OCI-LY1 (cell line): ENCODE measurements at regions not wholly inside any gene's neighbourhood (a gene's known extent, or its start where the extent isn't known, plus 50 kb on each side); places are given as distances from the start of the nearest gene placed in this dataset.

Experiments
- H2AFZ ChIP-seq: fragments of 200-600 bp; sonication (generic), shearing (Covaris generic); 2 replicates; pipeline ENCODE4 v1.6.0; 2014; ENCODE audit warnings: antibody characterized with exemption, mild to moderate bottlenecking, low read length
- H3F3A ChIP-seq: fragments of 200-600 bp; sonication (generic), shearing (Covaris generic); 2 replicates; pipeline ENCODE4 v1.6.0; 2014; ENCODE audit warnings: mild to moderate bottlenecking, antibody characterized with exemption, low read length, moderate library complexity; ENCODE audit not compliant: insufficient read depth
- H3K27ac ChIP-seq: fragments of 200-600 bp; sonication (generic); 2 replicates; pipeline ENCODE4 v1.5.1; 2014; ENCODE audit warnings: low read length, mixed run types, mild to moderate bottlenecking, low read depth; ENCODE audit not compliant: poor library complexity, severe bottlenecking
- H3K27me3 ChIP-seq: fragments of 200-600 bp; sonication (generic); 2 replicates; pipeline ENCODE4 v1.6.0; 2014; ENCODE audit warnings: antibody characterized with exemption, mild to moderate bottlenecking, low read length, moderate library complexity; ENCODE audit not compliant: insufficient read depth
- H3K36me3 ChIP-seq: fragments of 200-600 bp; sonication (generic); 2 replicates; pipeline ENCODE4 v1.6.1; 2014; ENCODE audit warnings: mild to moderate bottlenecking, antibody characterized with exemption, low read length, moderate library complexity, mixed read lengths; ENCODE audit not compliant: insufficient read depth
- H3K4me1 ChIP-seq: fragments of 200-600 bp; sonication (generic); 2 replicates; pipeline ENCODE4 v1.5.1; 2014; ENCODE audit warnings: mild to moderate bottlenecking, low read length, moderate library complexity; ENCODE audit not compliant: insufficient read depth, severe bottlenecking
- H3K4me2 ChIP-seq: fragments of 200-600 bp; sonication (generic), shearing (Covaris generic); 2 replicates; pipeline ENCODE4 v1.6.1; 2014; ENCODE audit warnings: low read length
- H3K4me3 ChIP-seq: fragments of 200-600 bp; sonication (generic); 2 replicates; pipeline ENCODE4 v1.5.1; 2014; ENCODE audit warnings: low read length, low read depth, mild to moderate bottlenecking, mixed read lengths; ENCODE audit not compliant: poor library complexity, severe bottlenecking
- H3K79me2 ChIP-seq: fragments of 200-600 bp; shearing (Covaris generic); 2 replicates; pipeline ENCODE4 v1.6.1; 2016; ENCODE audit warnings: mixed run types, low read length, mixed read lengths; ENCODE audit not compliant: insufficient read depth
- H3K9ac ChIP-seq: fragments of 200-600 bp; sonication (generic), shearing (Covaris generic); 2 replicates; pipeline ENCODE4 v1.6.1; 2014; ENCODE audit warnings: mild to moderate bottlenecking, low read length, mixed read lengths
- H3K9me2 ChIP-seq: fragments of 200-600 bp; sonication (generic), shearing (Covaris generic); 2 replicates; pipeline ENCODE4 v1.6.1; 2014; ENCODE audit warnings: low read depth, mild to moderate bottlenecking, low read length, mixed read lengths
- H3K9me3 ChIP-seq: fragments of 200-600 bp; shearing (Covaris generic); 2 replicates; pipeline ENCODE4 v1.6.1; 2014; ENCODE audit warnings: low read length, mixed read lengths
- H4K20me1 ChIP-seq: fragments of 200-600 bp; sonication (generic), shearing (Covaris generic); 2 replicates; pipeline ENCODE4 v1.6.0; 2016; ENCODE audit warnings: mild to moderate bottlenecking, low read length; ENCODE audit not compliant: insufficient read depth
- CTCF ChIP-seq: fragments of 200-600 bp; sonication (generic), shearing (Covaris generic); IDR thresholded peaks from 2 replicates; pipeline ENCODE4 v1.5.1; 2017; ENCODE audit warnings: mild to moderate bottlenecking, antibody characterized with exemption, low read length, moderate library complexity, mixed read lengths
- EZH2 ChIP-seq: fragments of 200-600 bp; sonication (generic), shearing (Covaris generic); IDR thresholded peaks from 2 replicates; pipeline ENCODE4 v1.8.0; 2017; ENCODE audit warnings: borderline replicate concordance, mixed run types, mild to moderate bottlenecking, antibody characterized with exemption, low read length, moderate library complexity, mixed read lengths

- H3K9me2 ChIP-seq = no peaks in the 10 kb centered on the region
- H3K4me2 ChIP-seq = no peak overlapping the region
- H3K79me2 ChIP-seq = no peaks in the 10 kb centered on the region
- no peak overlapping the region for H2AFZ ChIP-seq
- H3K9me3 ChIP-seq = no peaks in the 10 kb centered on the region
- no peaks in the 10 kb centered on the region for H3F3A ChIP-seq
- no peaks in the 10 kb centered on the region for H3K36me3 ChIP-seq
- TF ChIP-seq CTCF (no peak), EZH2 (no peak)
- no peak overlapping the region for H3K9ac ChIP-seq
- no peak overlapping the region for H3K27ac ChIP-seq
- no peaks in the 10 kb centered on the region for H3K27me3 ChIP-seq
- no peaks in the 10 kb centered on the region for H4K20me1 ChIP-seq
- H3K4me3 ChIP-seq = no peak overlapping the region
- no peaks in the 10 kb centered on the region for H3K4me1 ChIP-seq
Measured at GRCh38 chr1:163692266-163692665, 370.5 kb downstream of the NUF2 start.

- H3F3A ChIP-seq = no peaks in the 10 kb centered on the region
- TF ChIP-seq EZH2 = no peak
- TF ChIP-seq CTCF = no peak
- no peak overlapping the region for H3K27ac ChIP-seq
- H4K20me1 ChIP-seq = no peaks in the 10 kb centered on the region
- H3K4me1 ChIP-seq = no peaks in the 10 kb centered on the region
- H3K79me2 ChIP-seq = no peaks in the 10 kb centered on the region
- H3K9me3 ChIP-seq = no peaks in the 10 kb centered on the region
- H3K36me3 ChIP-seq = no peaks in the 10 kb centered on the region
- H3K4me3 ChIP-seq = no peak overlapping the region
- no peak overlapping the region for H3K9ac ChIP-seq
- H3K27me3 ChIP-seq = no peaks in the 10 kb centered on the region
- no peak overlapping the region for H3K4me2 ChIP-seq
- no peaks in the 10 kb centered on the region for H3K9me2 ChIP-seq
- H2AFZ ChIP-seq = no peak overlapping the region
Measured at GRCh38 chr1:163697137-163697536, 375.4 kb downstream of the NUF2 start.

- no peak overlapping the region for H3K27ac ChIP-seq
- no peaks in the 10 kb centered on the region for H3K9me3 ChIP-seq
- no peak overlapping the region for H3K9ac ChIP-seq
- H3K27me3 ChIP-seq = no peaks in the 10 kb centered on the region
- H2AFZ ChIP-seq = no peak overlapping the region
- TF ChIP-seq CTCF (peak; percentile 35; the same call in 1 of the 2 replicates), EZH2 (no peak)
- H4K20me1 ChIP-seq = no peaks in the 10 kb centered on the region
- H3K36me3 ChIP-seq = no peaks in the 10 kb centered on the region
- H3K4me2 ChIP-seq = no peak overlapping the region
- no peaks in the 10 kb centered on the region for H3K79me2 ChIP-seq
- no peaks in the 10 kb centered on the region for H3K4me1 ChIP-seq
- H3F3A ChIP-seq = no peaks in the 10 kb centered on the region
- no peaks in the 10 kb centered on the region for H3K9me2 ChIP-seq
- no peak overlapping the region for H3K4me3 ChIP-seq
Measured at GRCh38 chr1:163701783-163702374, 380.1 kb downstream of the NUF2 start.
